GM23338 (cell line): ENCODE measurements at regions not wholly inside any gene's neighbourhood (a gene's known extent, or its start where the extent isn't known, plus 50 kb on each side); places are given as distances from the start of the nearest gene placed in this dataset.

Source experiments
- ATAC-seq: fragments of 200-7000 bp; cut with Tn5 transposase; 3 replicates; pipeline ENCODE4 v1.9.1; 2020
- DNase-seq: peaks from one replicate; pipeline ENCODE4 v3.0.0-alpha.2; 2015; ENCODE audit warnings: low spot score
- H2AFZ ChIP-seq: fragments of 200-600 bp; sonication (generic); 2 replicates; pipeline ENCODE4 v1.8.0; 2016; ENCODE audit warnings: antibody characterized with exemption, mild to moderate bottlenecking, moderate library complexity
- H3F3A ChIP-seq: fragments of 200-600 bp; sonication (generic); replicated peaks from 2 replicates; pipeline ENCODE4 v1.8.0; 2017; ENCODE audit warnings: antibody characterized with exemption, mixed run types, low read depth
- H3K27ac ChIP-seq: fragments of 200-600 bp; sonication (generic); 2 replicates; pipeline ENCODE4 v1.6.1; 2016; ENCODE audit warnings: low read depth
- H3K27me3 ChIP-seq: fragments of 200-600 bp; sonication (generic); 2 replicates; pipeline ENCODE4 v1.8.0; 2016; ENCODE audit warnings: mild to moderate bottlenecking, mixed run types, moderate library complexity; ENCODE audit not compliant: insufficient read depth
- H3K36me3 ChIP-seq: fragments of 200-600 bp; sonication (generic); 2 replicates; pipeline ENCODE4 v1.8.0; 2016; ENCODE audit warnings: mild to moderate bottlenecking; ENCODE audit not compliant: insufficient read depth
- H3K4me1 ChIP-seq: fragments of 200-600 bp; sonication (generic); 2 replicates; pipeline ENCODE4 v1.8.0; 2016; ENCODE audit warnings: mild to moderate bottlenecking, moderate library complexity; ENCODE audit not compliant: insufficient read depth
- H3K4me2 ChIP-seq: fragments of 200-600 bp; sonication (generic); 2 replicates; pipeline ENCODE4 v1.7.1; 2017; ENCODE audit warnings: mixed run types
- H3K4me3 ChIP-seq: fragments of 200-600 bp; sonication (generic); 2 replicates; pipeline ENCODE4 v1.6.1; 2016; ENCODE audit warnings: mixed run types
- H3K79me2 ChIP-seq: fragments of 200-600 bp; sonication (generic); replicated peaks from 2 replicates; pipeline ENCODE4 v1.8.0; 2017; ENCODE audit warnings: mild to moderate bottlenecking; ENCODE audit not compliant: insufficient read depth
- H3K9me2 ChIP-seq: fragments of 200-600 bp; sonication (generic); 2 replicates; pipeline ENCODE4 v1.8.0; 2017; ENCODE audit not compliant: insufficient read depth
- H4K20me1 ChIP-seq: fragments of 200-600 bp; sonication (generic); replicated peaks from 2 replicates; pipeline ENCODE4 v1.8.0; 2017; ENCODE audit warnings: mild to moderate bottlenecking; ENCODE audit not compliant: insufficient read depth
- H3K27ac Mint-ChIP-seq: 2 replicates; pipeline ENCODE4 v1.8.0; 2020; ENCODE audit warnings: inconsistent platforms, mild to moderate bottlenecking, moderate library complexity, mixed read lengths
- H3K27me3 Mint-ChIP-seq: 3 replicates; pipeline ENCODE4 v1.8.0; 2022; ENCODE audit warnings: low read depth, mild to moderate bottlenecking, moderate library complexity, mixed read lengths, inconsistent platforms; ENCODE audit not compliant: insufficient read depth, poor library complexity
- H3K36me3 Mint-ChIP-seq: 3 replicates; pipeline ENCODE4 v1.8.0; 2021; ENCODE audit warnings: low read depth, mild to moderate bottlenecking, inconsistent platforms, moderate library complexity, mixed read lengths
- H3K4me1 Mint-ChIP-seq: 3 replicates; pipeline ENCODE4 v1.8.0; 2020; ENCODE audit warnings: mild to moderate bottlenecking, inconsistent platforms, mixed read lengths
- H3K4me3 Mint-ChIP-seq: 3 replicates; pipeline ENCODE4 v1.8.0; 2021; ENCODE audit warnings: moderate library complexity, mild to moderate bottlenecking, inconsistent platforms, mixed read lengths
- H3K9me3 Mint-ChIP-seq: 3 replicates; pipeline ENCODE4 v1.8.0; 2020; ENCODE audit warnings: moderate library complexity, mild to moderate bottlenecking, inconsistent platforms, mixed read lengths
- CREB1 ChIP-seq: fragments of 250-450 bp; sonication (Bioruptor Pico); IDR thresholded peaks from 2 replicates; pipeline ENCODE4 v1.5.0; 2020; ENCODE audit warnings: low read depth, mild to moderate bottlenecking, moderate library complexity
- EZH2 ChIP-seq: fragments of 200-600 bp; sonication (generic); IDR thresholded peaks from one replicate; pipeline ENCODE4 v1.8.0; 2017; ENCODE audit warnings: antibody characterized with exemption, mild to moderate bottlenecking, low read depth; ENCODE audit not compliant: unreplicated experiment
- EZH2phosphoT487 ChIP-seq: fragments of 200-600 bp; sonication (generic); IDR thresholded peaks from one replicate; pipeline ENCODE4 v1.8.1; 2018; ENCODE audit warnings: antibody characterized with exemption; ENCODE audit not compliant: unreplicated experiment
- NANOG ChIP-seq: IDR thresholded peaks from 2 replicates; pipeline ENCODE4 v1.6.1; 2016; ENCODE audit warnings: antibody characterized with exemption, borderline replicate concordance
- POLR2AphosphoS5 ChIP-seq: IDR thresholded peaks from 2 replicates; pipeline ENCODE4 v1.6.1; 2016; ENCODE audit warnings: antibody characterized with exemption, low read depth
- REST ChIP-seq: IDR thresholded peaks from one replicate; pipeline ENCODE4 v1.6.1; 2018; ENCODE audit warnings: antibody characterized with exemption; ENCODE audit not compliant: unreplicated experiment
- STAT1 ChIP-seq: IDR thresholded peaks from one replicate; pipeline ENCODE4 v1.6.1; 2016; ENCODE audit warnings: antibody characterized with exemption; ENCODE audit not compliant: unreplicated experiment
- ZNF114 ChIP-seq: fragments of 250-450 bp; sonication (Bioruptor Pico); IDR thresholded peaks from 2 replicates; pipeline ENCODE4 v1.5.0; 2020; ENCODE audit warnings: mild to moderate bottlenecking, moderate library complexity
- ZNF331 ChIP-seq: fragments of 250-450 bp; sonication (Bioruptor Pico); IDR thresholded peaks from 2 replicates; pipeline ENCODE4 v1.5.0; 2020; ENCODE audit warnings: low read depth, mild to moderate bottlenecking, moderate library complexity
- TF ChIP-seq, protein P1 (sequence below), 2 experiments: fragments of 200-600 bp in 1 of 2; sonication (generic) in 1 of 2; conservative IDR thresholded peaks; 2 replicates each; pipeline versions ENCODE4 v1.5.1 to v1.6.1; 2016 to 2017; ENCODE audit warnings: antibody characterized with exemption in 2 of 2, low read depth in 2 of 2, mild to moderate bottlenecking in 2 of 2, moderate library complexity in 1 of 2
- TF ChIP-seq, protein P2 (sequence below): IDR thresholded peaks from 2 replicates; pipeline ENCODE4 v1.6.1; 2016; ENCODE audit warnings: antibody characterized with exemption

DNA sequence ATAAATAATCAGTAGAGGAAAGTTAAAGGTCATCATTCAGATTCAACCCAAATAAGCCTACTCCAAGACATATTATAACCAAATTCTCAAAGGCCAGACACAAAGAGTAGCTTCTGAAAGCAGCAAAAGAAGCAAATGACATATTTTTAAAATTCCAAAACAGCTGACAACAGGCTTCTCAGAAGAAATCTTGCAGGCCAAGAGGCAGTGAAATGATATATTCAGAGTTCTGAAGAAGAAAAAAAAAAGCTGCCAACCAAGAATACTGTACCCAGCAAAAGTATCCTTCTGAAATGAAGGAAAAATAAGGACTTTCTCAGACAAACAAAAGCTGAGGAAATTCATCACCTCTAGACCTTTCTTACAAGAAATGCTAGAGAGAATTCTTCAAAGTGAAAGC lies 787.1 kb upstream of the TENM4 start (continued):
- TF ChIP-seq REST, result no peak
- TF ChIP-seq POLR2AphosphoS5, result no peak

- DNase-seq, result no peak
- H3K9me3 Mint-ChIP-seq, result peaks cover 3% of the 10 kb centered on the region; the same call in 1 of the 3 replicates
- no peak for ATAC-seq
- no peaks in the 10 kb centered on the region for H3K27me3 Mint-ChIP-seq
- H3K36me3 Mint-ChIP-seq, result no peaks in the 10 kb centered on the region
- no peaks in the 10 kb centered on the region for H3K27me3 ChIP-seq
- no peaks in the 10 kb centered on the region for H3K9me2 ChIP-seq
- no peak overlapping the region for H3K4me2 ChIP-seq
- no peaks in the 10 kb centered on the region for H3K4me1 ChIP-seq
- no peaks in the 10 kb centered on the region for H3F3A ChIP-seq
- no peak overlapping the region for H3K4me3 ChIP-seq
- no peak overlapping the region for H3K4me3 Mint-ChIP-seq
- no peaks in the 10 kb centered on the region; the same call in 2 of the 3 replicates for H3K4me1 Mint-ChIP-seq
- H3K36me3 ChIP-seq, result no peaks in the 10 kb centered on the region
- H3K27ac Mint-ChIP-seq, result no peak overlapping the region
- no peaks in the 10 kb centered on the region for H3K79me2 ChIP-seq
- no peaks in the 10 kb centered on the region for H4K20me1 ChIP-seq
- H2AFZ ChIP-seq, result no peak overlapping the region
- H3K27ac ChIP-seq, result no peak overlapping the region
- TF ChIP-seq STAT1 (no peak), POLR2AphosphoS5 (no peak), REST (no peak), ZNF114 (no peak), CREB1 (CRISPR knock-in tag) (no peak), EZH2 (no peak), ZNF331 (no peak), NANOG (no peak), EZH2phosphoT487 (no peak)
- TF ChIP-seq, protein P1, sequence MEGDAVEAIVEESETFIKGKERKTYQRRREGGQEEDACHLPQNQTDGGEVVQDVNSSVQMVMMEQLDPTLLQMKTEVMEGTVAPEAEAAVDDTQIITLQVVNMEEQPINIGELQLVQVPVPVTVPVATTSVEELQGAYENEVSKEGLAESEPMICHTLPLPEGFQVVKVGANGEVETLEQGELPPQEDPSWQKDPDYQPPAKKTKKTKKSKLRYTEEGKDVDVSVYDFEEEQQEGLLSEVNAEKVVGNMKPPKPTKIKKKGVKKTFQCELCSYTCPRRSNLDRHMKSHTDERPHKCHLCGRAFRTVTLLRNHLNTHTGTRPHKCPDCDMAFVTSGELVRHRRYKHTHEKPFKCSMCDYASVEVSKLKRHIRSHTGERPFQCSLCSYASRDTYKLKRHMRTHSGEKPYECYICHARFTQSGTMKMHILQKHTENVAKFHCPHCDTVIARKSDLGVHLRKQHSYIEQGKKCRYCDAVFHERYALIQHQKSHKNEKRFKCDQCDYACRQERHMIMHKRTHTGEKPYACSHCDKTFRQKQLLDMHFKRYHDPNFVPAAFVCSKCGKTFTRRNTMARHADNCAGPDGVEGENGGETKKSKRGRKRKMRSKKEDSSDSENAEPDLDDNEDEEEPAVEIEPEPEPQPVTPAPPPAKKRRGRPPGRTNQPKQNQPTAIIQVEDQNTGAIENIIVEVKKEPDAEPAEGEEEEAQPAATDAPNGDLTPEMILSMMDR (conservative IDR thresholded peaks at IDR 0.05; ENCODE audit: low read depth in 2 of 2), result no peak
- TF ChIP-seq, protein P2, sequence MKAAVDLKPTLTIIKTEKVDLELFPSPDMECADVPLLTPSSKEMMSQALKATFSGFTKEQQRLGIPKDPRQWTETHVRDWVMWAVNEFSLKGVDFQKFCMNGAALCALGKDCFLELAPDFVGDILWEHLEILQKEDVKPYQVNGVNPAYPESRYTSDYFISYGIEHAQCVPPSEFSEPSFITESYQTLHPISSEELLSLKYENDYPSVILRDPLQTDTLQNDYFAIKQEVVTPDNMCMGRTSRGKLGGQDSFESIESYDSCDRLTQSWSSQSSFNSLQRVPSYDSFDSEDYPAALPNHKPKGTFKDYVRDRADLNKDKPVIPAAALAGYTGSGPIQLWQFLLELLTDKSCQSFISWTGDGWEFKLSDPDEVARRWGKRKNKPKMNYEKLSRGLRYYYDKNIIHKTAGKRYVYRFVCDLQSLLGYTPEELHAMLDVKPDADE, result no peak
Measured at GRCh38 chr11:80214413-80214812, 773.6 kb upstream of the TENM4 start.
